T-cell (primary cell): ENCODE measurements at regions not wholly inside any gene's neighbourhood (a gene's known extent, or its start where the extent isn't known, plus 50 kb on each side); places are given as distances from the start of the nearest gene placed in this dataset.

Source experiments
- ATAC-seq, 4 experiments: fragments of 200-7000 bp in 3 of 4; fragments of 150-1000 bp in 1 of 4; cut with Tn5 transposase; replicated peaks in 1 of 4; 1 replicate in 3 of 4; 2 replicates in 1 of 4; pipeline ENCODE4 v1.10.0; 2021; ENCODE audit warnings: moderate library complexity in 3 of 4, mild to moderate bottlenecking in 2 of 4, moderate number of reproducible peaks in 1 of 4
- CTCF ChIA-PET, 2 donors: fragments of 300-600 bp; sonication (Branson Sonifier 250); formaldehyde crosslinking; loops; one replicate each; lab custom pipeline; 2022; ENCODE audit warnings: antibody characterized with exemption in 2 of 2; lab: Charles Lee
- POLR2A ChIA-PET, 2 donors: fragments of 300-600 bp; sonication (Branson Sonifier 250); formaldehyde crosslinking; loops; one replicate each; lab custom pipeline; 2022; ENCODE audit warnings: antibody characterized with exemption in 2 of 2; lab: Charles Lee
- DNase-seq, 35 experiments: peaks; one replicate each; pipeline versions ENCODE4 v3.0.0 to v3.0.0-alpha.2; 2013 to 2023
- H3K27ac ChIP-seq: one replicate; pipeline ENCODE4 v1.5.1; 2013; ENCODE audit warnings: low read length
- H3K27me3 ChIP-seq, 2 experiments: replicated peaks in 1 of 2; 1 replicate in 1 of 2; 2 replicates in 1 of 2; pipeline versions ENCODE4 v1.6.1 to v1.7.0; 2013; ENCODE audit warnings: low read length in 1 of 2, mixed read lengths in 1 of 2; ENCODE audit not compliant: control insufficient read depth in 2 of 2, insufficient read depth in 2 of 2; ENCODE audit errors: extremely low read depth in 1 of 2
- H3K36me3 ChIP-seq, 2 donors: 1 replicate in 1 of 2; 2 replicates in 1 of 2; pipeline versions ENCODE4 v1.6.1 to v1.7.0; 2013; ENCODE audit warnings: low read length in 1 of 2; ENCODE audit not compliant: control insufficient read depth in 2 of 2, insufficient read depth in 1 of 2; ENCODE audit errors: extremely low read depth in 1 of 2
- H3K4me1 ChIP-seq, 2 experiments: 1 replicate in 1 of 2; 2 replicates in 1 of 2; pipeline versions ENCODE4 v1.6.1 to v1.7.0; 2013; ENCODE audit warnings: low read length in 2 of 2, mixed read lengths in 1 of 2; ENCODE audit not compliant: insufficient read depth in 2 of 2, control insufficient read depth in 1 of 2; ENCODE audit errors: extremely low read depth in 1 of 2
- H3K4me3 ChIP-seq, 2 donors: 1 replicate in 1 of 2; 2 replicates in 1 of 2; pipeline versions ENCODE4 v1.5.1 to v1.7.0; 2013; ENCODE audit warnings: mild to moderate bottlenecking in 2 of 2, low read length in 1 of 2, moderate library complexity in 1 of 2; ENCODE audit not compliant: control insufficient read depth in 1 of 2; ENCODE audit errors: extremely low read depth in 1 of 2
- H3K9me3 ChIP-seq: 2 replicates; pipeline ENCODE4 v1.7.0; 2013
- H3K27ac Mint-ChIP-seq, 2 donors: one replicate each; pipeline ENCODE4 v1.8.0; 2020 to 2021; ENCODE audit warnings: mild to moderate bottlenecking in 2 of 2, mixed read lengths in 2 of 2
- H3K27me3 Mint-ChIP-seq, 2 donors: one replicate each; pipeline ENCODE4 v1.8.0; 2021 to 2022; ENCODE audit warnings: mixed read lengths in 2 of 2
- H3K36me3 Mint-ChIP-seq: one replicate; pipeline ENCODE4 v1.8.0; 2021; ENCODE audit warnings: mixed read lengths
- H3K4me1 Mint-ChIP-seq, 3 donors: one replicate each; pipeline ENCODE4 v1.8.0; 2020 to 2022; ENCODE audit warnings: mixed read lengths in 3 of 3, mild to moderate bottlenecking in 1 of 3
- H3K4me3 Mint-ChIP-seq, 3 donors: one replicate each; pipeline ENCODE4 v1.8.0; 2020 to 2022; ENCODE audit warnings: mild to moderate bottlenecking in 3 of 3, mixed read lengths in 3 of 3, moderate library complexity in 3 of 3
- H3K9me3 Mint-ChIP-seq, 3 donors: one replicate each; pipeline ENCODE4 v1.8.0; 2020 to 2022; ENCODE audit warnings: mixed read lengths in 3 of 3
- WGBS: methylation state at CpG from one replicate; pipeline ENCODE4 v1.1.5; 2013; ENCODE audit warnings: missing lambda C conversion rate; ENCODE audit not compliant: insufficient coverage; 5-methylcytosine and 5-hydroxymethylcytosine counted together

DNA sequence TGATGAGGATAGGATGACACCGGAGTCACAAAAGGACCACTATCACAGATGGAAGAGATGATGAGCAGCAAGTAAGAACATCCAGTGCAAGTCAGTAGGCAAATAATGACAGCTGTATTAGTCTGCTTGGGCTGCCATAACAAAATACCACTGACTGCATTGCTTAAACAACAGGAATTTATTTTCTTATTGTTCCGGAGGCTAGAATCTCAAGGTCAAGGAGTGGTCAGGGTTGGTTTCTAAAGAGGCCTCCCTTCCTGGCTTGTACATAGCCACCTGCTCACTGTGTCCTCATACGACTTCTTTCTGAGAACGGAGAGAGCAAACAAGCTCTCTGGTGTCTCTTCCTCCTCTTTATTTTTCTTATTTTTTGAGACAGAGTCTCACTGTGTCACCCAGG lies 380.7 kb downstream of the PLOD2 start:
- no peak for ATAC-seq
- H3K36me3 Mint-ChIP-seq, result no peaks in the 10 kb centered on the region

GRCh38 chr3:145785668-145786067 lies 375.3 kb downstream of the PLOD2 start:
- Histone ChIP-seq H3K4me3 (no peak overlapping the region), H3K27ac (no peak overlapping the region), H3K9me3 (no peaks in the 10 kb centered on the region), H3K27me3 (no peaks in the 10 kb centered on the region), H3K4me1 (no peaks in the 10 kb centered on the region), H3K36me3 (no peaks in the 10 kb centered on the region)
- H3K36me3 Mint-ChIP-seq, result no peaks in the 10 kb centered on the region
- no peak for ATAC-seq
- peaks cover 0 to 4% (median 3%) of the 10 kb centered on the region in 3 donors for H3K9me3 Mint-ChIP-seq
- ChIA-PET POLR2A (no interaction called here), CTCF (no interaction called here)
- no peaks in the 10 kb centered on the region for H3K4me1 Mint-ChIP-seq
- no peak for DNase-seq
- H3K27ac Mint-ChIP-seq, result no peak overlapping the region
- no peaks in the 10 kb centered on the region for H3K27me3 Mint-ChIP-seq
- no peak overlapping the region for H3K4me3 Mint-ChIP-seq

More for the DNA sequence above, 380.7 kb downstream of the PLOD2 start:
- H3K4me1 ChIP-seq, result no peaks in the 10 kb centered on the region
- ChIA-PET CTCF (no interaction called here), POLR2A (no interaction called here)
- 92% methylated on average over 4 of the region's 4 CpGs for WGBS
- no peak overlapping the region for H3K4me3 ChIP-seq
- H3K9me3 ChIP-seq, result no peaks in the 10 kb centered on the region
- no peaks in the 10 kb centered on the region for H3K4me1 Mint-ChIP-seq
- no peak for DNase-seq
- H3K36me3 ChIP-seq, result no peaks in the 10 kb centered on the region
- peaks cover 0 to 3% (median 0%) of the 10 kb centered on the region in 3 donors for H3K9me3 Mint-ChIP-seq
- no peak overlapping the region for H3K27ac ChIP-seq
- H3K4me3 Mint-ChIP-seq, result no peak overlapping the region
- H3K27me3 Mint-ChIP-seq, result no peaks in the 10 kb centered on the region
- H3K27me3 ChIP-seq, result no peaks in the 10 kb centered on the region
- no peak overlapping the region for H3K27ac Mint-ChIP-seq

DNA sequence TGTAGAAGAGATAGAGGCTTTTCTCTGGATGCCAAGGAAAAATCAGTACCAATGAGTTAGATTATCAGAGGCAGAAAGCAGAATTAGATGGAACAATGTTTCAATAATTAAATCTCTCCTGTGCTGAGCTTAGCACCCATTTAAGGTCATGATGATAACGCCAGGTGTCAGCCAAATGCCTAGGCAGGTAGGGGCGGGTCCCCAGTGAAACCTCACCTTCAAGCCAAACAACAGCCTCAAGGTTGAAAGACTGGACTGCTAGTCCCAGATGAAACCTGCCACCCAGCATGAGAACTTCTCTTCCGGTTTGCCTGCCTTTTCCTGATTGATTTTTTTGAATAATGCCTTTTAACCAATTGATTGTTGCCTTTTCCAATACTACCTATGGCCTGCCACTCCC lies 363.0 kb downstream of the PLOD2 start:
- CTCF ChIA-PET, result no interaction called here

DNA sequence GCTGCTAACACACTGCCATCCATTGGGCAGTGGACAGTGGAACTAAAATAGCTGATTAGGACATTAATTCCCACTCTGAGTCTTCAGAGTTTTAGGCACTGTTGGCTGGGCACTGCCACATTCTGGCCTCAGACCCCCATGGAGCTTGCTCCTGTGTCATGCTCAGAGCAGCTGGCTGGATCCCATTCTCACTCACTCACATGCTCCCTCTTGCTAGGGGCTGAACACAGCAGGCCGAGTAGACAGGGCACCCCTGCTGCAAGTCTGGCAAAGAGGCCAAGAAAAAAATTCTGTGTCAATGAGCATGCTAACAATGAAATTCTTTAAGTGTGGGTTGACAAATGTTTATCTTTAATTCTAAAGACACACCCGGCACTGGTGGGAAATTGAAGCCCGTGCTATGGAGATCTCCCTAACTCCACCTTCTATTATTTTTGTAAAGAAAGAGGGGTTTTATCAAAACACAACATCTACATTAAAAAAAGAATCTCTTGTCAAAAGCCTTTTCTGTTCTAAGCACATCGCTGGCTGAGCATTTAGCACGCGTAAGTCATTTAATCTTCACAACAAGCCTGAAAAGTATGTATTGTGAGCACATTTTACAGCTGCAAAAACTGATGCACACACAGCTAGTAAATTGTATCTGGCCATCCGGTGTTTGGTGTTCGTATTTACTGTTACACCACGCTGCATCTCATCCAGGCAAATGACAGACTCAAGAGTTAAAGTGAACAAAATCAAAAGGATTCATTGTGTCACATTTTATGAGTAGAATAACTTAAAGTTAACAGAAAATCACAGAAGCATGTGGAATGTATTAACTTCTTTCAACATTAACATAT lies 362.1 kb downstream of the PLOD2 start:
- H3K27me3 ChIP-seq, result no peaks in the 10 kb centered on the region
- peaks cover 3 to 7% (median 5%) of the 10 kb centered on the region in 3 donors for H3K9me3 Mint-ChIP-seq
- no peak overlapping the region for H3K4me3 ChIP-seq
- H3K27ac Mint-ChIP-seq, result no peak overlapping the region
- H3K27me3 Mint-ChIP-seq, result no peaks in the 10 kb centered on the region
- no peaks in the 10 kb centered on the region for H3K36me3 Mint-ChIP-seq
- no peak for ATAC-seq
- H3K36me3 ChIP-seq, result no peaks in the 10 kb centered on the region
- no peaks in the 10 kb centered on the region for H3K4me1 ChIP-seq
- H3K27ac ChIP-seq, result no peak overlapping the region
- H3K9me3 ChIP-seq, result no peaks in the 10 kb centered on the region
- H3K4me1 Mint-ChIP-seq, result no peaks in the 10 kb centered on the region
- WGBS, result no CpG with 5 or more reads among the region's 9 CpGs
- ChIA-PET POLR2A (no interaction called here), CTCF (no interaction called here)
- DNase-seq, result peak in 1 of 35 experiments; percentile 0
- no peak overlapping the region for H3K4me3 Mint-ChIP-seq

More for the DNA sequence above, 363.0 kb downstream of the PLOD2 start:
- Histone ChIP-seq H3K36me3 (no peaks in the 10 kb centered on the region), H3K27me3 (no peaks in the 10 kb centered on the region), H3K4me3 (no peak overlapping the region), H3K27ac (no peak overlapping the region), H3K9me3 (no peaks in the 10 kb centered on the region), H3K4me1 (no peaks in the 10 kb centered on the region)
- Mint-ChIP-seq H3K27ac (no peak overlapping the region), H3K36me3 (no peaks in the 10 kb centered on the region), H3K4me3 (no peak overlapping the region), H3K27me3 (no peaks in the 10 kb centered on the region), H3K4me1 (no peaks in the 10 kb centered on the region), H3K9me3 (peaks cover 3 to 10% (median 10%) of the 10 kb centered on the region in 3 donors)
- 66% methylated on average over 3 of the region's 3 CpGs for WGBS
- ATAC-seq (no peak), DNase-seq (no peak)
- POLR2A ChIA-PET, result interaction anchor here in 1 of 2 donors (0.6 kb wide), 1 partner anchor 11 kb away, joined by 3 read pairs; no protein-coding TSS in a partner anchor

- no peak overlapping the region for H3K4me3 ChIP-seq
- Mint-ChIP-seq H3K27me3 (no peaks in the 10 kb centered on the region), H3K9me3 (peaks cover 3 to 5% (median 5%) of the 10 kb centered on the region in 3 donors), H3K36me3 (no peaks in the 10 kb centered on the region), H3K27ac (no peak overlapping the region), H3K4me3 (no peak overlapping the region), H3K4me1 (no peaks in the 10 kb centered on the region)
- no peaks in the 10 kb centered on the region for H3K4me1 ChIP-seq
- H3K36me3 ChIP-seq, result no peaks in the 10 kb centered on the region
- H3K9me3 ChIP-seq, result no peaks in the 10 kb centered on the region
- ATAC-seq (no peak), DNase-seq (no peak)
- H3K27me3 ChIP-seq, result no peaks in the 10 kb centered on the region
- ChIA-PET POLR2A (no interaction called here), CTCF (no interaction called here)
- H3K27ac ChIP-seq, result no peak overlapping the region
Observed at GRCh38 chr3:145801696-145802095, 359.3 kb downstream of the PLOD2 start.

GRCh38 chr3:145807990-145808389 lies 353.0 kb downstream of the PLOD2 start:
- ATAC-seq (no peak), DNase-seq (no peak)
- no peak overlapping the region for H3K4me3 Mint-ChIP-seq
- peaks cover 0 to 4% (median 0%) of the 10 kb centered on the region in 3 donors for H3K9me3 Mint-ChIP-seq
- CTCF ChIA-PET, result no interaction called here
- Histone ChIP-seq H3K27me3 (no peaks in the 10 kb centered on the region), H3K9me3 (no peaks in the 10 kb centered on the region), H3K27ac (no peak overlapping the region), H3K4me3 (no peak overlapping the region), H3K36me3 (no peaks in the 10 kb centered on the region), H3K4me1 (no peaks in the 10 kb centered on the region)
- POLR2A ChIA-PET, result no interaction called here
- H3K36me3 Mint-ChIP-seq, result no peaks in the 10 kb centered on the region
- no peaks in the 10 kb centered on the region for H3K4me1 Mint-ChIP-seq
- no peak overlapping the region for H3K27ac Mint-ChIP-seq
- WGBS, result 56% methylated on average over 3 of the region's 3 CpGs
- H3K27me3 Mint-ChIP-seq, result no peaks in the 10 kb centered on the region
